Neural cell (in vitro differentiated cells): ENCODE measurements at regions not wholly inside any gene's neighbourhood (a gene's known extent, or its start where the extent isn't known, plus 50 kb on each side); places are given as distances from the start of the nearest gene placed in this dataset.

Source experiments
- H2AFZ ChIP-seq: fragments of 200-600, 300-800 bp; sonication (generic), shearing (Covaris generic); 2 replicates; pipeline ENCODE4 v1.6.0; 2014; ENCODE audit warnings: low read depth, mild to moderate bottlenecking, antibody characterized with exemption, low read length, moderate library complexity
- H3F3A ChIP-seq: fragments of 200-600 bp; shearing (Covaris generic); 2 replicates; pipeline ENCODE4 v1.6.1; 2016; ENCODE audit warnings: mild to moderate bottlenecking, moderate library complexity, mixed read lengths, antibody characterized with exemption, low read length; ENCODE audit not compliant: insufficient read depth, poor library complexity, severe bottlenecking
- H3K27ac ChIP-seq: fragments of 200-600, 300-800 bp; sonication (generic), shearing (Covaris generic); 2 replicates; pipeline ENCODE4 v1.5.1; 2014; ENCODE audit warnings: mild to moderate bottlenecking, low read length, moderate library complexity
- H3K27me3 ChIP-seq: fragments of 300-800, 200-600 bp; sonication (generic), shearing (Covaris generic); 2 replicates; pipeline ENCODE4 v1.6.0; 2014; ENCODE audit warnings: mild to moderate bottlenecking, low read depth, low read length, moderate library complexity; ENCODE audit not compliant: insufficient read depth
- H3K36me3 ChIP-seq: fragments of 300-800, 200-600 bp; sonication (generic), shearing (Covaris generic); 2 replicates; pipeline ENCODE4 v1.5.1; 2014; ENCODE audit warnings: mild to moderate bottlenecking, antibody characterized with exemption, low read length, moderate library complexity; ENCODE audit not compliant: insufficient read depth
- H3K4me2 ChIP-seq: fragments of 300-800, 200-600 bp; sonication (generic), shearing (Covaris generic); 2 replicates; pipeline ENCODE4 v1.6.0; 2014; ENCODE audit warnings: mild to moderate bottlenecking, low read length
- H3K4me3 ChIP-seq: fragments of 300-800, 200-600 bp; sonication (generic), shearing (Covaris generic); 2 replicates; pipeline ENCODE4 v1.5.1; 2014; ENCODE audit warnings: mild to moderate bottlenecking, low read length, moderate library complexity
- H3K79me2 ChIP-seq: fragments of 200-600 bp; shearing (Covaris generic); replicated peaks from 2 replicates; pipeline ENCODE4 v1.6.0; 2014; ENCODE audit warnings: mild to moderate bottlenecking, low read length, moderate library complexity; ENCODE audit not compliant: insufficient read depth
- H3K9ac ChIP-seq: fragments of 300-800, 200-600 bp; sonication (generic), shearing (Covaris generic); 2 replicates; pipeline ENCODE4 v1.6.1; 2016; ENCODE audit warnings: mild to moderate bottlenecking, low read length, mixed read lengths
- H3K9me2 ChIP-seq: fragments of 200-600 bp; shearing (Covaris generic); 2 replicates; pipeline ENCODE4 v1.6.1; 2016; ENCODE audit warnings: mild to moderate bottlenecking, low read length, mixed read lengths; ENCODE audit not compliant: insufficient read depth
- H3K9me3 ChIP-seq: fragments of 200-600, 300-800 bp; sonication (generic), shearing (Covaris generic); 2 replicates; pipeline ENCODE4 v1.6.1; 2016; ENCODE audit warnings: mild to moderate bottlenecking, mixed run types, low read length, moderate library complexity, mixed read lengths
- H4K20me1 ChIP-seq: fragments of 200-600 bp; shearing (Covaris generic); 2 replicates; pipeline ENCODE4 v1.6.1; 2016; ENCODE audit warnings: mild to moderate bottlenecking, mixed run types; ENCODE audit not compliant: insufficient read depth
- CTCF ChIP-seq: fragments of 450-650 bp; IDR thresholded peaks from 2 replicates; pipeline ENCODE4 v1.5.1; 2014; ENCODE audit warnings: antibody characterized with exemption, mild to moderate bottlenecking, moderate library complexity; ENCODE audit not compliant: poor library complexity, severe bottlenecking
- EP300 ChIP-seq: fragments of 450-650 bp; conservative IDR thresholded peaks from 2 replicates; pipeline ENCODE4 v1.6.1; 2014; ENCODE audit warnings: antibody characterized with exemption, mild to moderate bottlenecking, moderate library complexity; ENCODE audit not compliant: poor library complexity, severe bottlenecking
- EZH2 ChIP-seq: fragments of 200-600, 300-800 bp; shearing (Covaris generic), sonication (generic); IDR thresholded peaks from 2 replicates; pipeline ENCODE4 v1.6.1; 2014; ENCODE audit warnings: antibody characterized with exemption, low read length, borderline replicate concordance, mild to moderate bottlenecking; ENCODE audit not compliant: insufficient read depth, poor library complexity, severe bottlenecking
- MXI1 ChIP-seq: fragments of 450-650 bp; conservative IDR thresholded peaks from 2 replicates; pipeline ENCODE4 v1.6.1; 2014; ENCODE audit warnings: antibody characterized with exemption, mild to moderate bottlenecking; ENCODE audit not compliant: poor library complexity, severe bottlenecking
- POLR2AphosphoS5 ChIP-seq: IDR thresholded peaks from 2 replicates; pipeline ENCODE4 v1.6.1; 2012
- RAD21 ChIP-seq: fragments of 450-650 bp; conservative IDR thresholded peaks from 2 replicates; pipeline ENCODE4 v1.6.1; 2014; ENCODE audit warnings: antibody characterized with exemption, mild to moderate bottlenecking, moderate library complexity
- REST ChIP-seq: IDR thresholded peaks from 2 replicates; pipeline ENCODE4 v1.6.1; 2012; ENCODE audit warnings: borderline replicate concordance
- SMC3 ChIP-seq: fragments of 450-650 bp; conservative IDR thresholded peaks from 2 replicates; pipeline ENCODE4 v1.6.1; 2014; ENCODE audit warnings: antibody characterized with exemption, mild to moderate bottlenecking, moderate library complexity; ENCODE audit not compliant: poor library complexity
- TAF1 ChIP-seq: IDR thresholded peaks from 2 replicates; pipeline ENCODE4 v1.6.1; 2012; ENCODE audit warnings: low read depth

GRCh38 chr13:44107357-44108121 is 227.8 kb downstream of the LACC1 start:
- H3K9me3 ChIP-seq: no peaks in the 10 kb centered on the region
- no peak overlapping the region for H2AFZ ChIP-seq
- H3F3A ChIP-seq: no peaks in the 10 kb centered on the region
- no peaks in the 10 kb centered on the region for H3K36me3 ChIP-seq
- H3K27ac ChIP-seq: no peak overlapping the region
- no peaks in the 10 kb centered on the region for H4K20me1 ChIP-seq
- H3K27me3 ChIP-seq: no peaks in the 10 kb centered on the region
- no peak overlapping the region for H3K4me3 ChIP-seq
- H3K9me2 ChIP-seq: no peaks in the 10 kb centered on the region
- no peak overlapping the region for H3K9ac ChIP-seq
- H3K4me2 ChIP-seq: no peak overlapping the region
- H3K79me2 ChIP-seq: no peaks in the 10 kb centered on the region
- TF ChIP-seq SMC3: no peak
- TF ChIP-seq REST: no peak
- no peak for TF ChIP-seq POLR2AphosphoS5
- no peak for TF ChIP-seq EZH2
- TF ChIP-seq TAF1: no peak
- TF ChIP-seq CTCF: no peak
- TF ChIP-seq MXI1: no peak
- TF ChIP-seq EP300: no peak
- no peak for TF ChIP-seq RAD21

- Histone ChIP-seq H3K9me2 (no peaks in the 10 kb centered on the region), H3K27ac (no peak overlapping the region), H3K4me3 (no peak overlapping the region), H3K9me3 (no peaks in the 10 kb centered on the region), H2AFZ (no peak overlapping the region), H3K79me2 (no peaks in the 10 kb centered on the region), H3K27me3 (no peaks in the 10 kb centered on the region), H3K4me2 (no peak overlapping the region), H4K20me1 (no peaks in the 10 kb centered on the region), H3K9ac (no peak overlapping the region), H3F3A (no peaks in the 10 kb centered on the region), H3K36me3 (no peaks in the 10 kb centered on the region)
- TF ChIP-seq REST: no peak
- TF ChIP-seq POLR2AphosphoS5: no peak
- TF ChIP-seq EZH2: no peak
- no peak for TF ChIP-seq RAD21
- TF ChIP-seq CTCF: no peak
- TF ChIP-seq MXI1: no peak
- no peak for TF ChIP-seq EP300
- no peak for TF ChIP-seq TAF1
- TF ChIP-seq SMC3: no peak
These were observed 228.7 kb downstream of the LACC1 start for GRCh38 chr13:44108331-44108858.
